GM19328 (cell line): ENCODE measurements at regions not wholly inside any gene's neighbourhood (a gene's known extent, or its start where the extent isn't known, plus 50 kb on each side); places are given as distances from the start of the nearest gene placed in this dataset.

Experiments
- ATAC-seq: cut with Tn5 transposase; IDR thresholded peaks from one replicate; pipeline ENCODE4 v1.9.1; 2021; ENCODE audit warnings: mild to moderate bottlenecking, moderate library complexity; ENCODE audit not compliant: unreplicated experiment

DNA sequence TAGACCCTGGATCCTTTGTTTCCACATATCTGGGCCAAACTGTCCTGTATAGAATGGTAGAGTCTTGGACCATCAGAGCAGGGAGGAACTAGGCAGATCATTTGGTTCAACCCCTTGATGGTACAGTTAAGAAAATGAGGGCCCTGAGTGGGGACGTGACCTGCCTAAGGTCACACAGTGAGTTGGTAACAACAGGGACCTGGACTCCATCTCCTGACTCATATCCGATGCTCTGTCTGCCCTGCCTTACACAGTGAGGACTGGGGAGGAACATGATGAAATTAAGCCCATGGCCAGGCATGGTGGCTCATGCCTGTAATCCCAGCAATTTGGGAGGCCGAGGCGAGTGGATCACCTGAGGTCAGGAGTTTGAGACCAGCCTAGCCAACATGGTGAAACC is 440.2 kb downstream of the PTPRU start:
- ATAC-seq = no peak

DNA sequence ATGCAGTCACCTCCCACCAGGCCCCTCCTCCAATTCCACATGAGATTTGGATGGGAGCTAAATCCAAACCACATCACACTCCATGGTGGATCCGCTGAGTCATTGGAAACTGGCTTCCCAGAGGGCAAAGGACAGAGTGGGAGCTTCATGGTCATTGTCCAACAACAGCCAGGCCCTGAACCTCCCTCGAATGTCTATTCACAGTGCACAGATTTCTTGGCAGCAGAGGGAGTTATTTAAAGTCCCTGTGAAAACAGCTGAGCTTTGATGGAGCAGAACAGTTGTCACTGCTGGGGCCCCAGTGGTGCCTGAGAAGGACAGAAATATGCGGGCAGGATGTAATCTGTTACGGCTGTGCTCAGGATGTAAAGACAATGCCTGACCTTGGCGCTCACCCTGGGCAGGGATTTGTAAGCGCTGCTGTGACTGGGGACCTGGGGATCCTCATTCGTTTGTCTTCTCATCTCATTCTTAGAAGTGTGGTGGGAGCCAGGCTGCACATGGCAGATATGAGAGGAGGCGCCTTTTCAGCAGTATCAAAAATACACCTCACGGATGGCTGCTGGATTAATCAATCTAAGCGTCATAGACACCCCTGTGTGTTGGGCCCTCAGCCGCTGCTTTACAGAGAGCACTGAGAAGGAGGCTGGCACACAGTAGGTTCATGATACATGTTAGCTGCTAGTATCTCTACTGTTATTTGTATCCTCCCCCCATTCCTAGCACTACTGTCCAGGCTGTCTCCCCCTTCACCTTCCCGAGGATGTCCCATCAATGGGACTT is 439.4 kb downstream of the PTPRU start:
- ATAC-seq = no peak

DNA sequence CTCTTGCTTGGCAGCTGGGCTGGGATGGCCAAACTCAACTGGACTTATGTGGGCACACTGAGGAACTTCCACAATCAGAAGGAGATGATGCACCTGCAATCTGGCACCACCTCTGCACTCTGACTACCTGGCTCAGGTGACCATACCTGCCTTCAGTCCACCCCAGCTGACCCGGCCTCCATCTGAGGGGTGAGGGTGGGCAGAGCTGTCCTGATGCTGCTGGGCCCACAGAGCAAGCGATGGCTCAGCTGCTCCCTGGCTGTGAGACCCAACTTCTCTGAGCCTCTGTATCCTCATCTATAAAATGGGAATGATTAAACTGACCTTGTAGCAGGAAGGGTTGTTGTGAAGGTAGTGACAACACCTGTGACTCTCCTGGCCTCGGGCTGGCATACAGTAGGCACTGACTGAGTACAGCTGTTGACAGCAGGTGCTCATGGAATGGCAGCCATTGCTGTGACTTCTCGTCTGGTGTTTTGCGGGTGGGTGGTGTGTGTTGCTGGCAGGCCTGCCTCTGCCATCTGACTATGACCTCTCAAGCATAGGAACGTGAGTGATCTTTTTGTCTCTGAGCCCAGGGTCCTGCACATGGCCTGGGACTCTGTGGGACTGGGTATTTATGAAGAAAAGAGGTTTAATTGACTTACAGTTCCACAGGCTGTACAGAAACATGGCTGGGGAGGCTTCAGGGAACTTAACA is 438.5 kb downstream of the PTPRU start:
- no peak for ATAC-seq

DNA sequence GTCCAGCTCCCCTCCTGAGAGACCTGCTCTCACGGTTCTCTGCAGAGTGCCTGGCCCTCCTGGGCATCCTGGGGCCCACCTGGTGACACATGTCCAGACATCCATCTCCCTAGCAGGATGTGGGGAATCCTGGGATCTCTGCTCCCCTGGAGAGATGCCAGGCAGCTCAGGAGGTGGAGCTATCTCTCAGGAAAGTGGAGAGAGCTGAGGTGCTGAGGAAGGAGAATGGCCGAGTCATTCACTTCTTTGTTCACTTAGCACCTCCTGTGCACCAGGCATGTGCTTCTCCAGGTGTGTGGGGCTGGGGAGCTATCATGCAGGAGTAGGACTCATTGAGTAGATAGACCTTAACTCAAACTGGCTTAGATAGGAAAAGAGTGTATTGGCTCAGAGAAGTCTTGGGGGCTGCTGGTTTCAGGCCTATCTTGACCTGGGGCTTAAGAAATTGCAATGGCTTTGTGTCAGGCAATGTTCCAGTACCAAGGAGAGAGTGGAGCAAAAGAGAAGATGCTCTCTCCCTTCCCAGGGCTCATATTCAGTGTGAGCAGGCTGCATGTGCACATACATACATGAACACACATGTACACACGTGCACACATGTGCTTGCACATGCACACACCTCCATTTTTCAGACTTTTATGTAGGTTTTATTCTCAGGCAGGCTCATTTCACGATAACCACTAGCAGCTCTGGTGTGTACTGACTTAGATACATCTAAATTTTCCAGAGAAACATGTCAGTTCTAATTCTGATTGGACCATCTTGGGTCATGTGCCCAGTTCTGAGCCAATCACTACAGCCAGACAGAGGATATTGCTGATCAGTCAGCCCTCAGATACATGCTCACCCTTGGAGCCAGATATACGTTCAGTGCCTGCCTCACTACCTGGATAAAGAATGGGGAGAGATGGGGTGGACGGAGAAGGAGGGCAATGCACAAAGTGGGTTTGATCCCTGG is 437.6 kb downstream of the PTPRU start:
- ATAC-seq = no peak

DNA sequence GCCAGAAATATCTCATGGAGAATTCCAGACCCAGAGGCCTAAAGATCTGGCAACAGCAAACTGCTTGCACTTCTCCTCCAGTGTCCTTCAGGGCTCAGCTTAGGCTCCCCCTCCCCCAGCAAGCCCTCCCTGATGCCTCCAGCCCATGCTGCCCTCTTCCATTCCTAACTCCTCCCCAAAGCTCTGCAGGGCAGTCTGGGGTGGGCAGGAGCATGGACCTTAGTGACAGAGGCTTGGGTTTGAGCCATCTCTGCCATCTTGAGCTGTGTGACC is 436.8 kb downstream of the PTPRU start:
- no peak for ATAC-seq

DNA sequence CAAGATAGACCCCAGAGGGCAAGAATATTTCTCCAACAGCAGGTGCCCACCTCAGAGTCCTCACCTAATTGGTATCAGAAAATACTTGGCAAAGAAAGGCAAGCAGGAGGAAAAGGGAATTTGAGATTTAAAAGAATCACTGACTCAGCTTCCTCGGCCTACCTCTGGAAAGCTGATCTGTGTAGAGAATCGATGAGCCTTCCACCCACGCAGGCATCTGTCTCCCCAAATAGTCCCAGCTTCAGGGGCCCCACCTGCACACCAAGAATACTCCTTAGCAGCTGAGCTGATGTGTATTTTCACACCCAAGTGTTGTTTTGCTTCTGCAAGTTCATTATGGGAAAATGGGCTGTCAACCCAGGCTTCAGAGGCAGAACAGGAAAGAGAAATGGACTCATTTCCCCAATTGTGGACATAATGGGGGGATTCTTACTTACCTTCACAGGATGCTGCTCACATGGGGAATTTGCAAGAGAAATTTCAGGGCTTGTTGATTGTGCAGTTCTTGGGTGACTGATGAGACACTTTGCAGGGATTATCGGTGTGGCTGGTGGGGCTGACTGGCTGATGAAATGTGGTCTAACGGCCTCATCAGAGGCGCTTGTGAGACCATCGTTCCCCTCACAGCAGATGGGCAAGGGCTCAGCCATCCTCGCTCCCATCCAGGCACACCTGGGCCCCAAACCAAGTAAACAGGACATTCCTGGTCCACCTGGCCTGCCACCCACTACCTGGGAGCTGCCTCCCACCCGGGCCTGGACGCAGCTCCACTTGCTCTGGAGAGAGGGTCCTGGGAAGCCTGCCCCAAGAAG is 436.3 kb downstream of the PTPRU start:
- no peak for ATAC-seq

DNA sequence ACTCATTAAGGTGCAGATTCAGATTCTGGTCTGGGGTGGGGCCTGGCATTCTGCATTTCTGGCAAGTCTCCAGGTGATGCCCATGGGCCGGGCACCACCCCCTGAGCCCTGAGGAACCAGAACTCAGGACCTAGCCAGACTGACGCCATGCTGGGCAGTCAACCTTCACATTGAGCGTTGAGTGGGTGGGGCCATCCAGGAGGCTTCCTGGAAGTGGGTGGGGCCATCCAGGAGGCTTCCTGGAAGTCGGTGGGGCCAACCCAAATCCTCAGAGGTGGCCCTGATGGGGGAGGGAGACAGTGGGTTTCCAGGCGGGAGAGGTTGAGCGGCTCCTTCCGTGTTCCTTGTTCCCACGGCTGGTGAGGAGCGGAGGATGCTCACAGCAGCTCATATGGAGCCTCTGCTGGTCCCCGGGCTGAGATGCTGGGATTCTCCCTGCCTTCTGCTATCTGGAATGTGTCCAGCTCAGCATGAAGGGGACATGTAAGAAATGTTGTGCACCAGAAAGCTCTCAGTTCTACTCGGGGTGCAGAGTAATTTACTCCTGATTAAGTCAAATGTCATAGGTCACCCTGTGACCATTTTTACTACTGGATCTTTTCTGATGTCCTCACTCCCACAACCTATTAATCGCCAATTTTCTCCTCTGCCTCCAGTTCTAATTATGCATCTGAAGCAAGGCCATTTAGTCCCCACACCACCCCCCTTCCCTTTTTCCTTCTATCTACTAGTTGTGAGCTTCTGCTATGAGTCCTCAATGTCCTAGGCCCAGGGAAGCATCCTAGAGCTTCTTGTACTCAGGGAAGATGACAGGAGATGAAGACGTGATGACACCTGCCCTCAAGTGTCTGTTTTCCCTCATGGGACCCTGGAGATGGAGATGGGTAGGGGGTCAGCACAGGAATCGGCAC is 435.4 kb downstream of the PTPRU start:
- no peak for ATAC-seq

DNA sequence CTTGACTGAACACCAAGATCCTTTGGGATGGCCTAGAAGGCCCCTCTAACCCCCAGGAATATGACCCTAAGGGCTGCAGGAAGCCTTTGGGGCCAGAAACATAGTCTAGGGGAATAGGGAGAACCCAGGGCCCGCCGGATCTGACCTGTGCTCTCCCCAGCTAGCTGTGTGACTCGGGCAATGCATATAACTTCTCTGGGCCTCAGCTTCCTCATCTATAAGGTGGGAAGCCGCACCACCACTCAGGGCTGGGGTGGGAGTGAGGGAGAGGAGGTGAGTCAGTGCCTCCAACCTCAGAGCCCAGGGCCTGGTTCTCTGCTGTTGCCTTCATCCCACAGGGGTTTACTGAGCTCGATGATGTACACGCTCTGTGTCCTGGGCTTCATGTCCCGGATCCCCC is 434.4 kb downstream of the PTPRU start:
- no peak for ATAC-seq

DNA sequence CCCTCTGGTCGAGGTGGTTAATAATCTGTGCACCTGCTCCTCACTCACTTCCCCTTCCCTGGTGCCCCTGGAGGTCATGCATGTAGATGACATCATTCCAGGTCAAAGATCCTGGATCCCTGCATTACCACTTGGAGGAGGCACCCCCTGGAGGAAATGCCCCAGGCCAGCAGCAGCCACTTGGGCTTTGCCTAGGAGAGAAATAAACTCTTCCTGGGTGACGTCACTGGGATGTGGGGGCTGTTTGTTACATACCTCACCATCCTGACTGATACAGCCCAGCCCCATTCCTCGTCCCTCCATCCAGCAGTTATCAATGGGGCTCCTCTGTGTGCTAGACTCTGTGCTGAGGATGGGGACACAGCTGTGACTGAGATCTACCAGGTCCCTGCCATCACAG is 433.6 kb downstream of the PTPRU start:
- no peak for ATAC-seq

DNA sequence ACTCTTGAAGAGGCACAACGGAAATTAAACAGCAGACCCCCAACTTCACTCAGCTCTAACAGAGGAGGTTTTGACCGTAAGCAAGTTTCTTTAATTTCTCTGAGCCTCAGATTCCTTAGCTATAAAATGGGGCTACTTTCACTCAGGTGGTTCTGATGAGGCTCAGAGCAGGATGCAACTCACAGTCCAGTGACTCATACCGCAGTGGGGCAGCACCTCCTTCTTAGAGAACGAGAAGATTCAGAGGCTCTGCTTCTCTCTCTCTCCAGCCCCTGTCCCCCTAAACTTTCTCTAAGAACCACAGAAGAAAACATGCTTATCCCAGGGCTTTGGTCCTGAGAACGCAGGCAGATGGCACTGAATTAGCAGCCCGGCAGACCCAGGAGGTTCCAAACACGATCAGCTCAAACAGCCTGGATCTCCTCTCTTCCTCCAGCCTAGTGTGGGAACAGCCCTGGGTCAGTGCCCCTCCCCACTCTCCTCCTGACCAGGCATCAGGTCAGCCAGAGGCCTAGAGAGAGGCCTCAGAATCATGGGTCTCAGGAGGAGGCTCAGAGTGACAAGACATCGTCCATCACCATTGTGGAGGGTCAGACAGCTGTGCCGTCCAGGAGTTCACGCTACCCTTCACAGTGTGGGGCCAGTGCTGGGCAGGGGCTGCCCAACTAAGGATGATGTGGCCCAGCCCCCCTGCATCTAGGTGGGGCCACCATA is 433.0 kb downstream of the PTPRU start:
- ATAC-seq = no peak

DNA sequence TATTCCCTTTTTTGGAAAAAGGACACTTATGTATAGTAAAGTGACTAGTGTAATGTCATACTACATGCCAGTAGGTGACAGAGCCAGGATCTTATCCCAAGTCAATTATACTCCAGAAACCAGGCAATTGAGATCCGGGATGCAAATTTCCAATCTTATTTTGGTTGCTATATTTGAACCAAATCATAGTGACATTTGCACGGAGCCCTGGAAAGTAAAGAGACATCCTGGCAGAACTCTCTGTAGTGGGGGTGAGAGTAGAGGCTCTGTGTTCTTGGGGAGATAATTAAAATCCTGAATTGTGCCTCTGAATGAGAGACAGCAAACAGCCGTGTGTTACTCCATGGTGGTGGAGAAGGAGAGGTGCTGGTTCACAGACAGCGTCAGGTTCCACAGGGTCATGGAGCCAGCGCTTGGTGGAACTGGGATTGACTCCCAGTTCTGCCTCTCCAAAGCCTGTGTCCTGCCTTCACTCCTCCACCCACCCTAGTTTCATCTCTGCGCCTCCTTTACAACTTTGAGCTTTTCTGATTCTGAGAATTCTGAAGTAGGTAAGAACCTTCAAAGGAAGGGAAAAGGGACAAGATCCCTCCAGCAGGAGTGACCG is 432.3 kb downstream of the PTPRU start:
- ATAC-seq = no peak

DNA sequence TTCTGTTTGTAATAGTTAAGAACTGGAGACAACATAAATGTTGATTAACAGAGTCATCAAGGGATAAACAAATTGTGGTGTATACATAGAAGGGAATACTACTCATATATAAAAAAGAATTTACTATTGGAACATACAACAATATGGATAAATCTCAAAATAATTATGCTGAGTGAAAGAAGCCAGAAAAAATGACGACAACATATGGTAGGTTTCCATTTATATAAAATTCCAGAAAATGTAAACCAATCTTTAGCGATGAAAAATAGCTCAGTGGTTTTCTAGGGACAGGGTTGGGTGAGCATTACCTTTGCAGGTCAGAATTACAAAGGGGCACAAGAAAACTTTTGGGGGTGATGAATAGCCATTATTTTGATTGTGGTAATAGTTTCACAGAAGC is 431.6 kb downstream of the PTPRU start:
- ATAC-seq = no peak

DNA sequence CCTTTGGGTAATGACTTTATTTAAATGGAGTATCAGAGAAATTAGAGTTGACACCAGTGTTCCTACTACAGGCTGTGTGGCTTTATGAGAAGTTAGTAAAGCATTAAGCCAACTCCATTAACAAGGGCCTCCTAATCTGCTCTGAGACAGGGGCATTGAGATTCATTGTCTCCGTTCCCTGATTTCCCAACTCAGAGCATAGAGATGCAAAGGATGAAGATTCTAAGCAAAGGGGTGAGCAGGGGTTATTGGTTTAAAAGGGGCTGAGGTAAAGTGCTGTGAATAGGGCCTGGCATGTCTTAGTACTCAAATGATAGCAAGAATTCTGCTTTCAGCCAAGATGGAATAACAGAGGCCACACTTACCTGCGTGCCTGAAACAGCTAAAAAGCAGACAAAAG is 428.4 kb downstream of the PTPRU start:
- ATAC-seq = no peak

DNA sequence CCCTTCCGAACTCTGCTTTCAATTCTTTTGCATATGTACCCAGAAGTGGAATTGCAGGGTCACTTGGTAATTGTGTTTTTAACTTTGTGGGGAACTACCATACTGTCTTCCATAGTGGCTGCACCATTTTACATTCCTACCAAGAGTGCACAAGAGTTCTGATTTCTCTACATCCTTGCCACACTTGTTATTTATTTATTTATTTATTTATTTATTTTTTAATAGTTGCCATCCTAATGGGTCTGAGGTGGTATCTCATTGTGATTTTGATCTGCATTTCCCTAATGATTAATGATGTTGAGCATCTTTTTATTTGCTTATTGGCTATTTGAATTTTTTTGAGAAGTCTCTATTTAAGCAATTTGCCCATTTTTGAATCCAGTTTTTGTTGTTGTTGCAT is 422.4 kb downstream of the PTPRU start:
- no peak for ATAC-seq

DNA sequence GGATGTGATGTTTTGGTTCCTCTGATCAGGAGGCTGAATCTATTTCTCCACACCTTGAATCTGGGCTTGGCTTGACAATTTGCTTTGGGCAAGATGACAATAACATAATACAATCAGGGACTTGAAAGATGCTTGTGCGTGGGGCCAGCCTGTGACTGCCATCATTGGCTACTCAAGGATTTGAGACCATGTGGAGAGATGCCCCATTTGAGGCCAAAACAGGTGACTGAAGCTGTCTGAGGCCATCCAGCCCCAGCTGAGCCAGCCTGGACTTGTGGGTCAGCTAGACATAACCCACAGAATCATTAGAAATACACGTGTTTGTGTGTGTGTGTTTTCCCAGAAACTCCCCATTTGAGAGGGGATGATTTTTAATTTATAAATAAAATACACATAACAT is 421.5 kb downstream of the PTPRU start:
- ATAC-seq = no peak

DNA sequence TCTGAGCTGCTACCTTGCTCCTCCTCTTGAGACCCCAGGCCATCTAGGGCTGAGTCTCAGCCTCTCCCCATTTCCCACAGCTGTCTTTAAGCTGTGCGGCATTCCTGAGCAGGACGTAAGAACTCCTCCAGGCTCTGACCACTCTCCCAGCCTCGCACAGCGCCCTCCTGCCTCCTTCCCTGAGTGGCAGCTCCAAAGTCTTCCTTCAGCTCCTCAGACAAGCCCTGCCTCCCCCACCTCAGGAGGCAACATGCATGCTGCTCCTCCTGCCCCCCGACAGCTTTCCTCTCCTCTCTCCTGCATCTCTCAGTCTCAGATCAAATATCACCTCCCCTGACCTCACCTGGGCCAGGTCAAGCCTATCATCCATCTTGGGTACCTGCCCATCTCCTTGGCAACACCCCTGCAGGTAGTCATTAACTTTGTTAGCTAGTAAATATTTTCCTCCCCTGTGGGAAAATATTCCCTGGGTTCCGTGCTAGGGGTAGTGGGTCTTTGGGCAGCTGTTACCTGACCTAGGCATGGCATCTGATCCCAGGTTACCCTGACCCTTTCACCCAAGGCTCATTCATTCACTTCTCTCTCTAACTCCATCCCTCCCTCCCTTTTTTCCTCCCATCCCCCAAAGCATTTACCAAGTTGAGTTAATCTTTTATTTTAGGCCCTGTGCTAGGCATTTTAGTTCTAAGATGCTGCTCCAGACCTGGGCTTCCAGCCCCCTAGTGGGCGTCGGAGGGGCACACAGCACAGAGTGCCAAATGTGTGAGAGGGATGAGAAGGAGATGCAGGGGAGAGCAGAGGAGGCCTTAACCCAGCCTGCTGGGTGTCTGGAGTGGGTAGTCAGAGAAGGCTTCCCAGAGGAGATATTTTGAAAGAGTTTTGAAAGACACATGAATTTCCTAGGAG is 419.9 kb downstream of the PTPRU start:
- no peak for ATAC-seq

DNA sequence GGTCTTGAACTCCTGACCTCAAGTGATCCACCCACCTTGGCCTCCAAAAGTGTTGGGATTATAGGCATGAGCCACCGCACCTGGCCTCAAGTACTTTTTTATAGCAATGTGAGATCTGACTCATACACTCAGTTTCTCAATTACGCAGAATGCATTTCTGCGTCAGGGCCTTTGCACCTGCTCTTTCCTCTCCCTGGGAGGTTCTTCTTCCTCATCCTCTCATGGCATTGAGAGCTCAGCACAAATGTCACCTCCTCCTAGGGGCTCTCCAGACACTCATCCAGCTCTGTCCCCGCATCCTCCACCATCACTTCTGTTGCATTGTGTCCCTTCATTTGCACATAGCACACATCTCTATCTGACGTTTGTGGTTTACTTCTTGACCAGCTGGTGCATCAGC is 418.8 kb downstream of the PTPRU start:
- ATAC-seq = no peak
